ENCODE measurements at regions not wholly inside any gene's neighbourhood (a gene's known extent, or its start where the extent isn't known, plus 50 kb on each side); places are given as distances from the start of the nearest gene placed in this dataset.
A peak's percentile ranks its signal among the peaks of the same experiment; 100 is the strongest.

DNA sequence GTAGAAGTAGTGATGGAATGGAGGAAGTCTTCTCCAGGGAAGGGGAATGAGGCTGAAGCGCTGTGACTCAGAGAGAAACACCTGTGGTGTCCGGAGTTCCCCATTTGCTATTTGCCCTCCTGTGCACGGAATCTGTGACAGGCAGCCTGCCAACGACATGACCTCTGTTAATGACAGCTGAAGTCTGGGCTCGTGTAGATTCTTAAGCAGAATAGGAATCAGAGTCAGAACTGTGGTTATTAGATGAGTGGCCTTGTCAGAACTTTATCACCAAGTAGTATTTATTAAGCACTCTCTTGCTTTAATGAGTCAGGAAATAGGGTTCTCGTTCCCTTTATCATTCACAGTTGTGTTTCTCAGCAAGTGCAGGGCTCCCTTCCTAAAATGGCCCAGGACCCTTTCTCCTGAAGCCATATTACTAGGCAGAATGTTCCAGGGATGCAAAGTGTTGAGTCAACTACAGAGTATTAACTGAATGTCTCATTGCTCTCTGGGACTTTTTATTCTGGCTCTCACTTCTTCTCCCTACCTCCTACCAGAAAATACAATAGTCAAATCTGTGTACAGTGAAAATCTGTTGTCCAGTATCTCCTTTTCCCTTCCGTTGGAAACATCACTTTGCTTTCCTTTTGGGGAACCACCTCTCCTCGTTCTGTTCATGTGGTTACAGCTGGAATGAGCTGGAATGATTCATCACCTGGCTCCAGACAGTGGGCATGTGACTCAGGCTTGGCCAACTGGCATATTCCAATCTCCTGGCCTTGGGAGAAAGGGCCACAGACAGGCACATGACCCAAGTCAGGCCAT is 77.8 kb upstream of the MAX start:
- H3K4me3 ChIP-seq (ENCODE audit: low read depth, low read length), result no peak overlapping the region
- H4K8ac ChIP-seq (ENCODE audit: low read depth, low read length), result no peak overlapping the region
- no peak overlapping the region for H3K18ac ChIP-seq (ENCODE audit: low read length)
- H3K23ac ChIP-seq (ENCODE audit: low read length), result no peak overlapping the region
- no peak overlapping the region for H3K14ac ChIP-seq (ENCODE audit: low read length)
- no peak overlapping the region for H3K4ac ChIP-seq (ENCODE audit: low read depth, low read length)
- no peak overlapping the region for H2AFZ ChIP-seq (ENCODE audit: insufficient read depth, low read length, poor library complexity)
- H2BK120ac ChIP-seq (ENCODE audit: insufficient read depth, low read length, poor library complexity), result no peak overlapping the region
- no peaks in the 10 kb centered on the region for H3K79me2 ChIP-seq (ENCODE audit: control insufficient read depth, insufficient read depth, low read length, poor library complexity)
- H2BK12ac ChIP-seq (ENCODE audit: low read length), result no peak overlapping the region
- H3K27ac ChIP-seq (ENCODE audit: low read depth, low read length), result no peak overlapping the region
- no peak overlapping the region for H3K9ac ChIP-seq (ENCODE audit: low read length)
- H3K4me2 ChIP-seq (ENCODE audit: low read length), result peak overlapping the region; percentile 8
- H3K4me1 ChIP-seq (ENCODE audit: control insufficient read depth in 1 of 2, insufficient read depth in 2 of 2, low read length in 2 of 2), result peaks cover 0 to 6% of the 10 kb centered on the region in 2 experiments
- H3K9me3 ChIP-seq (ENCODE audit: insufficient read depth, low read depth, low read length), result peaks cover 1% of the 10 kb centered on the region
- H3K27me3 ChIP-seq (ENCODE audit: insufficient read depth, low read length), result no peaks in the 10 kb centered on the region
- H4K12ac ChIP-seq (ENCODE audit: low read depth, low read length), result no peak overlapping the region
- no CpG with 5 or more reads among the region's 8 CpGs for WGBS (ENCODE audit: extremely low coverage, insufficient coverage, insufficient read length)
- no peak overlapping the region for H2AK5ac ChIP-seq (ENCODE audit: low read length)
- H3K36me3 ChIP-seq (ENCODE audit: control insufficient read depth in 1 of 2, insufficient read depth in 2 of 2, low read length in 2 of 2), result no peaks in the 10 kb centered on the region
- H2BK5ac ChIP-seq (ENCODE audit: low read depth, low read length, poor library complexity), result no peak overlapping the region
- H4K91ac ChIP-seq (ENCODE audit: low read depth, low read length), result no peak overlapping the region
- H3K79me1 ChIP-seq (ENCODE audit: low read length), result no peaks in the 10 kb centered on the region
- DNase-seq, result peak; percentile 42 to 55

DNA sequence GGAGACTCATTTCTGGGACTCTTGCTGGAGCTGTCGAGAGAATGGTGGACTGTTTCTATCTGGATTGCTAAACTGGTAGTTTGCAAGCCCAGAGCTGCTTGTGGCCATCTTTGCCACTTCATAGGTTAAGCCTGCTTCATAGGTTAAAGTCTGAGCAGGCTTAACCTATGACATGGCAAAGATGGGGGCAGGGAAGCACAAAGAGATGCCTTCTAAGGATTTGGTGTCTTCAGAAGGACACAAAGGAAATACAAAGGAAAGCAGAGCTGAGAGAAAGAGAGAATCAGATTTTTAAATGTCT is 78.4 kb upstream of the MAX start:
- no peak overlapping the region for H2AK5ac ChIP-seq (ENCODE audit: low read length)
- no peak overlapping the region for H3K4me3 ChIP-seq (ENCODE audit: low read depth, low read length)
- no peak overlapping the region for H2BK12ac ChIP-seq (ENCODE audit: low read length)
- H4K91ac ChIP-seq (ENCODE audit: low read depth, low read length), result no peak overlapping the region
- H3K14ac ChIP-seq (ENCODE audit: low read length), result no peak overlapping the region
- no peak overlapping the region for H2BK120ac ChIP-seq (ENCODE audit: insufficient read depth, low read length, poor library complexity)
- DNase-seq, result no peak
- no peaks in the 10 kb centered on the region for H3K79me1 ChIP-seq (ENCODE audit: low read length)
- no peak overlapping the region for H3K18ac ChIP-seq (ENCODE audit: low read length)
- WGBS (ENCODE audit: extremely low coverage, insufficient coverage, insufficient read length), result no CpG with 5 or more reads among the region's 1 CpG
- no peaks in the 10 kb centered on the region for H3K79me2 ChIP-seq (ENCODE audit: control insufficient read depth, insufficient read depth, low read length, poor library complexity)
- no peak overlapping the region for H4K12ac ChIP-seq (ENCODE audit: low read depth, low read length)
- H3K23ac ChIP-seq (ENCODE audit: low read length), result no peak overlapping the region
- no peak overlapping the region for H4K8ac ChIP-seq (ENCODE audit: low read depth, low read length)
- no peaks in the 10 kb centered on the region for H3K27me3 ChIP-seq (ENCODE audit: insufficient read depth, low read length)
- no peak overlapping the region for H3K9ac ChIP-seq (ENCODE audit: low read length)
- H3K4ac ChIP-seq (ENCODE audit: low read depth, low read length), result no peak overlapping the region
- H2AFZ ChIP-seq (ENCODE audit: insufficient read depth, low read length, poor library complexity), result no peak overlapping the region
- peaks cover 0 to 6% of the 10 kb centered on the region in 2 experiments for H3K4me1 ChIP-seq (ENCODE audit: control insufficient read depth in 1 of 2, insufficient read depth in 2 of 2, low read length in 2 of 2)
- H3K9me3 ChIP-seq (ENCODE audit: insufficient read depth, low read depth, low read length), result peaks cover 1% of the 10 kb centered on the region
- no peak overlapping the region for H3K27ac ChIP-seq (ENCODE audit: low read depth, low read length)
- peak overlapping the region; percentile 8 for H3K4me2 ChIP-seq (ENCODE audit: low read length)
- H2BK5ac ChIP-seq (ENCODE audit: low read depth, low read length, poor library complexity), result no peak overlapping the region
- H3K36me3 ChIP-seq (ENCODE audit: control insufficient read depth in 1 of 2, insufficient read depth in 2 of 2, low read length in 2 of 2), result no peaks in the 10 kb centered on the region

- Histone ChIP-seq H4K8ac (ENCODE audit: low read depth, low read length) (no peak overlapping the region), H3K14ac (ENCODE audit: low read length) (no peak overlapping the region), H3K18ac (ENCODE audit: low read length) (no peak overlapping the region), H3K79me2 (ENCODE audit: control insufficient read depth, insufficient read depth, low read length, poor library complexity) (no peaks in the 10 kb centered on the region), H3K36me3 (ENCODE audit: control insufficient read depth in 1 of 2, insufficient read depth in 2 of 2, low read length in 2 of 2) (no peaks in the 10 kb centered on the region), H3K4ac (ENCODE audit: low read depth, low read length) (no peak overlapping the region), H2AK5ac (ENCODE audit: low read length) (no peak overlapping the region), H3K23ac (ENCODE audit: low read length) (no peak overlapping the region), H3K4me3 (ENCODE audit: low read depth, low read length) (no peak overlapping the region), H4K12ac (ENCODE audit: low read depth, low read length) (no peak overlapping the region), H2BK120ac (ENCODE audit: insufficient read depth, low read length, poor library complexity) (no peak overlapping the region), H3K4me1 (ENCODE audit: control insufficient read depth in 1 of 2, insufficient read depth in 2 of 2, low read length in 2 of 2) (peaks cover 0 to 6% of the 10 kb centered on the region in 2 experiments), H3K27ac (ENCODE audit: low read depth, low read length) (no peak overlapping the region), H3K79me1 (ENCODE audit: low read length) (no peaks in the 10 kb centered on the region), H2AFZ (ENCODE audit: insufficient read depth, low read length, poor library complexity) (no peak overlapping the region), H3K27me3 (ENCODE audit: insufficient read depth, low read length) (no peaks in the 10 kb centered on the region), H2BK12ac (ENCODE audit: low read length) (peak overlapping the region; percentile 11), H4K91ac (ENCODE audit: low read depth, low read length) (peak overlapping the region; percentile 35), H3K4me2 (ENCODE audit: low read length) (no peak overlapping the region), H3K9ac (ENCODE audit: low read length) (no peak overlapping the region), H2BK5ac (ENCODE audit: low read depth, low read length, poor library complexity) (no peak overlapping the region), H3K9me3 (ENCODE audit: insufficient read depth, low read depth, low read length) (peaks cover 1% of the 10 kb centered on the region)
- DNase-seq, result no peak
- WGBS (ENCODE audit: extremely low coverage, insufficient coverage, insufficient read length), result no CpG with 5 or more reads among the region's 8 CpGs
Measured at GRCh38 chr14:65184032-65184764, 81.9 kb upstream of the MAX start.

- no peaks in the 10 kb centered on the region for H3K79me1 ChIP-seq (ENCODE audit: low read length)
- no peaks in the 10 kb centered on the region for H3K36me3 ChIP-seq (ENCODE audit: control insufficient read depth in 1 of 2, insufficient read depth in 2 of 2, low read length in 2 of 2)
- H3K79me2 ChIP-seq (ENCODE audit: control insufficient read depth, insufficient read depth, low read length, poor library complexity), result no peaks in the 10 kb centered on the region
- WGBS (ENCODE audit: extremely low coverage, insufficient coverage, insufficient read length), result no CpG with 5 or more reads among the region's 4 CpGs
- H4K91ac ChIP-seq (ENCODE audit: low read depth, low read length), result no peak overlapping the region
- H3K14ac ChIP-seq (ENCODE audit: low read length), result no peak overlapping the region
- no peak for DNase-seq
- H3K18ac ChIP-seq (ENCODE audit: low read length), result no peak overlapping the region
- no peak overlapping the region for H3K27ac ChIP-seq (ENCODE audit: low read depth, low read length)
- H3K27me3 ChIP-seq (ENCODE audit: insufficient read depth, low read length), result no peaks in the 10 kb centered on the region
- no peak overlapping the region for H4K12ac ChIP-seq (ENCODE audit: low read depth, low read length)
- no peak overlapping the region for H3K23ac ChIP-seq (ENCODE audit: low read length)
- H3K4me3 ChIP-seq (ENCODE audit: low read depth, low read length), result no peak overlapping the region
- no peak overlapping the region for H3K9ac ChIP-seq (ENCODE audit: low read length)
- no peak overlapping the region for H2BK5ac ChIP-seq (ENCODE audit: low read depth, low read length, poor library complexity)
- H3K4ac ChIP-seq (ENCODE audit: low read depth, low read length), result no peak overlapping the region
- no peak overlapping the region for H2AK5ac ChIP-seq (ENCODE audit: low read length)
- peaks cover 1% of the 10 kb centered on the region for H3K9me3 ChIP-seq (ENCODE audit: insufficient read depth, low read depth, low read length)
- no peak overlapping the region for H4K8ac ChIP-seq (ENCODE audit: low read depth, low read length)
- H3K4me1 ChIP-seq (ENCODE audit: control insufficient read depth in 1 of 2, insufficient read depth in 2 of 2, low read length in 2 of 2), result peaks cover 0 to 6% of the 10 kb centered on the region in 2 experiments
- H3K4me2 ChIP-seq (ENCODE audit: low read length), result no peak overlapping the region
- H2BK12ac ChIP-seq (ENCODE audit: low read length), result no peak overlapping the region
- no peak overlapping the region for H2AFZ ChIP-seq (ENCODE audit: insufficient read depth, low read length, poor library complexity)
- no peak overlapping the region for H2BK120ac ChIP-seq (ENCODE audit: insufficient read depth, low read length, poor library complexity)
Measured at GRCh38 chr14:65185829-65186228, 83.5 kb upstream of the MAX start.

Measured in trophoblast cell (in vitro differentiated cells and primary cell).